ENCODE measurements at regions not wholly inside any gene's neighbourhood (a gene's known extent, or its start where the extent isn't known, plus 50 kb on each side); places are given as distances from the start of the nearest gene placed in this dataset.

GRCh38 chr14:83575301-83575700 is 1954.6 kb upstream of the FLRT2 start:
- no peak for TF ChIP-seq CTCF (IDR thresholded peaks at IDR 0.05)
- TF ChIP-seq POLR2A (IDR thresholded peaks at IDR 0.05): no peak
- no peak for TF ChIP-seq POLR2AphosphoS5 (IDR thresholded peaks at IDR 0.05; ENCODE audit: insufficient read depth in 1 of 2, low read depth in 1 of 2)

Data from vagina (tissue), 2 donors.